Panc1 (cell line): ENCODE measurements at regions not wholly inside any gene's neighbourhood (a gene's known extent, or its start where the extent isn't known, plus 50 kb on each side); places are given as distances from the start of the nearest gene placed in this dataset.

Experiments
- ATAC-seq: fragments of 200-7000 bp; cut with Tn5 transposase; 2 replicates; pipeline ENCODE4 v1.9.1; 2020; ENCODE audit warnings: mild to moderate bottlenecking, moderate library complexity
- BruUV-seq: library from RNA; stranded (reverse); fragments of 400-500 nt; replicated peaks from 2 replicates; lab custom pipeline; 2021; lab: Mats Ljungman, UMichigan
- CTCF ChIA-PET: fragments of 300-600 bp; sonication (Branson Sonifier 250); formaldehyde crosslinking; loops from one replicate; lab custom pipeline; 2022; ENCODE audit warnings: antibody characterized with exemption; lab: Charles Lee
- POLR2A ChIA-PET: fragments of 300-600 bp; sonication (Branson Sonifier 250); formaldehyde crosslinking; loops from one replicate; lab custom pipeline; 2022; ENCODE audit warnings: antibody characterized with exemption; lab: Charles Lee
- DNase-seq: peaks from one replicate; pipeline ENCODE4 v3.0.0-alpha.2; 2010; ENCODE audit warnings: low read depth, low spot score
- H3K27ac ChIP-seq: 2 replicates; pipeline ENCODE4 v1.5.1; 2011; ENCODE audit warnings: mild to moderate bottlenecking, low read length, inconsistent platforms
- H3K27me3 ChIP-seq: fragments of 200-500 bp; sonication (Bioruptor generic); 2 replicates; pipeline ENCODE4 v1.6.0; 2014; ENCODE audit warnings: low read length, inconsistent platforms; ENCODE audit not compliant: control insufficient read depth, insufficient read depth
- H3K36me3 ChIP-seq: fragments of 200-500 bp; sonication (Bioruptor generic); 2 replicates; pipeline ENCODE4 v1.5.1; 2014; ENCODE audit warnings: inconsistent platforms, mild to moderate bottlenecking, low read length, moderate library complexity; ENCODE audit not compliant: control insufficient read depth, insufficient read depth
- H3K4me1 ChIP-seq: 2 replicates; pipeline ENCODE4 v1.5.1; 2011; ENCODE audit warnings: inconsistent platforms, mild to moderate bottlenecking, low read length, moderate library complexity; ENCODE audit not compliant: control insufficient read depth, insufficient read depth
- H3K4me3 ChIP-seq, 2 experiments: 2 replicates each; pipeline ENCODE4 v1.5.1; 2011 to 2012; ENCODE audit warnings: low read depth in 2 of 2, low read length in 2 of 2, mild to moderate bottlenecking in 2 of 2, inconsistent platforms in 1 of 2, moderate library complexity in 1 of 2
- H3K9me3 ChIP-seq: fragments of 200-500 bp; sonication (Bioruptor generic); 2 replicates; pipeline ENCODE4 v1.5.1; 2014; ENCODE audit warnings: low read depth, mild to moderate bottlenecking, inconsistent platforms, low read length, moderate library complexity; ENCODE audit not compliant: control insufficient read depth, insufficient read depth
- CTCF ChIP-seq: fragments of 450-650 bp; IDR thresholded peaks from 2 replicates; pipeline ENCODE4 v1.5.1; 2017; ENCODE audit warnings: mild to moderate bottlenecking
- POLR2AphosphoS5 ChIP-seq: IDR thresholded peaks from 2 replicates; pipeline ENCODE4 v1.6.1; 2012; ENCODE audit warnings: mild to moderate bottlenecking, low read depth, low read length, moderate library complexity
- REST ChIP-seq, 2 experiments: IDR thresholded peaks; 2 replicates each; pipeline ENCODE4 v1.6.1; 2011 to 2012; ENCODE audit warnings: low read depth in 2 of 2, control low read depth in 1 of 2, low read length in 1 of 2, mild to moderate bottlenecking in 1 of 2, moderate library complexity in 1 of 2; ENCODE audit not compliant: insufficient read depth in 1 of 2
- SIN3A ChIP-seq: IDR thresholded peaks from 2 replicates; pipeline ENCODE4 v1.6.1; 2012; ENCODE audit warnings: low read depth, mild to moderate bottlenecking, low read length, moderate library complexity, borderline replicate concordance; ENCODE audit not compliant: insufficient read depth
- TCF7L2 ChIP-seq: IDR thresholded peaks from 2 replicates; pipeline ENCODE4 v1.6.1; 2011; ENCODE audit warnings: mild to moderate bottlenecking, low read depth, low read length, inconsistent platforms
- in situ Hi-C: cut with HindIII; loops from 2 replicates; pipeline ENCODE4 v1.10.0; 2016; ENCODE audit warnings: low sequenced_read_pairs, low pct_unique_long_range_greater_than_20kb
- intact Hi-C: fragments of 100-400 bp; cut with micrococcal nuclease; formaldehyde crosslinking; loops from one replicate; pipeline ENCODE4 v1.10.0; 2022; ENCODE audit not compliant: unreplicated experiment

GRCh38 chr5:35354751-35355150 is 124.5 kb upstream of the PRLR start:
- no peak for TF ChIP-seq POLR2AphosphoS5
- TF ChIP-seq TCF7L2 = no peak
- no peak for TF ChIP-seq CTCF
- no peak for TF ChIP-seq REST (IDR thresholded peaks at IDR 0.05; ENCODE audit: insufficient read depth in 1 of 2, low read depth in 2 of 2, low read length in 1 of 2)
- no peak for TF ChIP-seq SIN3A
- DNase-seq (no peak), ATAC-seq (no peak)
- H3K27ac ChIP-seq = no peak overlapping the region
- H3K4me3 ChIP-seq = no peak overlapping the region
- BruUV-seq = no TSS peak
- H3K36me3 ChIP-seq = no peaks in the 10 kb centered on the region
- intact Hi-C loops = no loop called here
- ChIA-PET CTCF (no interaction called here), POLR2A (no interaction called here)
- H3K9me3 ChIP-seq = no peaks in the 10 kb centered on the region
- in situ Hi-C loops = no loop called here
- no peaks in the 10 kb centered on the region for H3K4me1 ChIP-seq
- H3K27me3 ChIP-seq = no peaks in the 10 kb centered on the region

GRCh38 chr5:35345222-35345621 is 114.9 kb upstream of the PRLR start:
- ChIA-PET CTCF (no interaction called here), POLR2A (no interaction called here)
- DNase-seq (no peak), ATAC-seq (no peak)
- BruUV-seq = no TSS peak
- in situ Hi-C loops = no loop called here
- Histone ChIP-seq H3K36me3 (no peaks in the 10 kb centered on the region; the same call in 1 of the 2 replicates), H3K27me3 (no peaks in the 10 kb centered on the region), H3K9me3 (no peaks in the 10 kb centered on the region; the same call in 1 of the 2 replicates), H3K4me1 (no peaks in the 10 kb centered on the region), H3K27ac (no peak overlapping the region), H3K4me3 (no peak overlapping the region)
- intact Hi-C loops = no loop called here
- TF ChIP-seq TCF7L2 = no peak
- TF ChIP-seq POLR2AphosphoS5 = no peak
- no peak for TF ChIP-seq SIN3A
- no peak for TF ChIP-seq REST (IDR thresholded peaks at IDR 0.05; ENCODE audit: insufficient read depth in 1 of 2, low read depth in 2 of 2, low read length in 1 of 2)
- no peak for TF ChIP-seq CTCF
